Activated CD8-positive, alpha-beta memory T cell treated with anti-CD3 and anti-CD28 coated beads for 1 hour (primary cell): ENCODE measurements at regions not wholly inside any gene's neighbourhood (a gene's known extent, or its start where the extent isn't known, plus 50 kb on each side); places are given as distances from the start of the nearest gene placed in this dataset.

ENCODE experiments used
- DNase-seq, 2 donors: peaks; one replicate each; pipeline ENCODE4 v3.0.0-alpha.2; 2020; ENCODE audit warnings: low read depth in 1 of 2; ENCODE audit errors: extremely low read depth in 1 of 2

GRCh38 chr11:19525276-19525675, 187.4 kb upstream of the NAV2 start:
- DNase-seq, result no peak

GRCh38 chr11:19524171-19524671, 188.4 kb upstream of the NAV2 start:
- no peak for DNase-seq

GRCh38 chr11:19520681-19521080, 192.0 kb upstream of the NAV2 start:
- no peak for DNase-seq

- no peak for DNase-seq
These were observed 192.6 kb upstream of the NAV2 start for GRCh38 chr11:19519912-19520641.

- no peak for DNase-seq
These were observed 193.3 kb upstream of the NAV2 start for GRCh38 chr11:19519353-19519752.

- no peak for DNase-seq
These were observed 199.4 kb upstream of the NAV2 start for GRCh38 chr11:19513253-19513652.

- DNase-seq, result no peak
These were observed 200.0 kb upstream of the NAV2 start for GRCh38 chr11:19512618-19513017.

- no peak for DNase-seq
These were observed 201.0 kb upstream of the NAV2 start for GRCh38 chr11:19511413-19512183.

- DNase-seq, result no peak
These were observed 201.6 kb upstream of the NAV2 start for GRCh38 chr11:19511066-19511412.

- no peak for DNase-seq
These were observed 202.2 kb upstream of the NAV2 start for GRCh38 chr11:19510468-19510867.

GRCh38 chr11:19509215-19509614, 203.4 kb upstream of the NAV2 start:
- DNase-seq, result no peak

GRCh38 chr11:19508165-19508564, 204.5 kb upstream of the NAV2 start:
- no peak for DNase-seq

- no peak for DNase-seq
These were observed 205.7 kb upstream of the NAV2 start for GRCh38 chr11:19506816-19507486.

GRCh38 chr11:19502691-19503253, 209.9 kb upstream of the NAV2 start:
- no peak for DNase-seq

- no peak for DNase-seq
These were observed 211.0 kb upstream of the NAV2 start for GRCh38 chr11:19501631-19502030.

GRCh38 chr11:19499999-19500398, 212.6 kb upstream of the NAV2 start:
- no peak for DNase-seq

GRCh38 chr11:19499026-19499669, 213.5 kb upstream of the NAV2 start:
- DNase-seq, result no peak

GRCh38 chr11:19493446-19494213, 219.0 kb upstream of the NAV2 start:
- no peak for DNase-seq

- no peak for DNase-seq
These were observed 230.1 kb upstream of the NAV2 start for GRCh38 chr11:19482319-19483100.
